SK-N-SH (cell line): ENCODE measurements at regions not wholly inside any gene's neighbourhood (a gene's known extent, or its start where the extent isn't known, plus 50 kb on each side); places are given as distances from the start of the nearest gene placed in this dataset.

Experiments
- CTCF ChIA-PET: fragments of 300-600, 350-600 bp; formaldehyde crosslinking; extraction: SDS; loops from one replicate; lab custom pipeline; 2021; lab: Yijun Ruan, JAX
- POLR2A ChIA-PET: fragments of 350-600 bp; sonication (Branson Sonifier 250); formaldehyde crosslinking; extraction: SDS; loops from one replicate; lab custom pipeline; 2020; ENCODE audit warnings: antibody characterized with exemption, inconsistent platforms; lab: Yijun Ruan, JAX
- DNase-seq: peaks from one replicate; pipeline ENCODE4 v3.0.0; 2012
- H2AFZ ChIP-seq: fragments of 200-600 bp; sonication (generic); 2 replicates; pipeline ENCODE4 v1.8.1; 2016; ENCODE audit warnings: antibody characterized with exemption, mild to moderate bottlenecking, low read depth
- H3F3A ChIP-seq: fragments of 200-600 bp; sonication (generic); replicated peaks from 2 replicates; pipeline ENCODE3; 2016; ENCODE audit warnings: antibody characterized with exemption, mild to moderate bottlenecking; ENCODE audit not compliant: insufficient read depth
- H3K27ac ChIP-seq, 2 experiments: fragments of 200-500 bp in 1 of 2; fragments of 200-600 bp in 1 of 2; sonication (Bioruptor generic) in 1 of 2; sonication (generic), shearing (Covaris generic) in 1 of 2; 2 replicates each; pipeline versions ENCODE4 v1.5.1 to v1.6.1; 2014 to 2016; ENCODE audit warnings: low read depth in 2 of 2, inconsistent platforms in 1 of 2, low read length in 1 of 2, mild to moderate bottlenecking in 1 of 2, mixed read lengths in 1 of 2
- H3K27me3 ChIP-seq: fragments of 200-600 bp; sonication (generic), shearing (Covaris generic); 2 replicates; pipeline ENCODE4 v1.6.1; 2016; ENCODE audit warnings: mixed run types; ENCODE audit not compliant: insufficient read depth
- H3K36me3 ChIP-seq, 2 experiments: fragments of 200-500 bp in 1 of 2; fragments of 200-600 bp in 1 of 2; sonication (Bioruptor generic) in 1 of 2; sonication (generic) in 1 of 2; replicated peaks in 1 of 2; 2 replicates each; pipeline versions ENCODE3 to v1.5.1; 2014 to 2016; ENCODE audit warnings: low read length in 1 of 2, mild to moderate bottlenecking in 1 of 2; ENCODE audit not compliant: insufficient read depth in 2 of 2, control insufficient read depth in 1 of 2
- H3K4me1 ChIP-seq, 2 experiments: fragments of 200-500 bp in 1 of 2; fragments of 200-600 bp in 1 of 2; sonication (Bioruptor generic) in 1 of 2; sonication (generic), shearing (Covaris generic) in 1 of 2; 2 replicates each; pipeline versions ENCODE4 v1.5.1 to v1.6.1; 2014 to 2016; ENCODE audit warnings: low read depth in 1 of 2, low read length in 1 of 2, mixed run types in 1 of 2; ENCODE audit not compliant: insufficient read depth in 2 of 2, control insufficient read depth in 1 of 2
- H3K4me2 ChIP-seq: fragments of 200-600 bp; sonication (generic), shearing (Covaris generic); 2 replicates; pipeline ENCODE4 v1.6.1; 2017; ENCODE audit warnings: mixed run types
- H3K4me3 ChIP-seq, 2 experiments: fragments of 200-500 bp in 1 of 2; fragments of 200-600 bp in 1 of 2; sonication (Bioruptor generic) in 1 of 2; sonication (generic), shearing (Covaris generic) in 1 of 2; 2 replicates each; pipeline versions ENCODE4 v1.5.1 to v1.8.1; 2014 to 2016; ENCODE audit warnings: low read depth in 2 of 2, inconsistent platforms in 1 of 2, low read length in 1 of 2, mild to moderate bottlenecking in 1 of 2, mixed read lengths in 1 of 2, moderate library complexity in 1 of 2
- H3K79me2 ChIP-seq: fragments of 200-600 bp; sonication (generic); 2 replicates; pipeline ENCODE4 v1.8.1; 2017; ENCODE audit warnings: mild to moderate bottlenecking; ENCODE audit not compliant: insufficient read depth
- H3K9ac ChIP-seq: fragments of 200-600 bp; sonication (generic); 2 replicates; pipeline ENCODE4 v1.6.1; 2017; ENCODE audit warnings: mixed run types
- H3K9me2 ChIP-seq: fragments of 200-600 bp; sonication (generic); 2 replicates; pipeline ENCODE4 v1.6.1; 2017; ENCODE audit warnings: mixed run types
- H3K9me3 ChIP-seq: fragments of 200-600 bp; sonication (generic); 2 replicates; pipeline ENCODE4 v1.6.1; 2017; ENCODE audit warnings: mixed run types, mild to moderate bottlenecking, moderate library complexity
- H4K20me1 ChIP-seq: fragments of 200-600 bp; sonication (generic); 2 replicates; pipeline ENCODE4 v1.6.1; 2017; ENCODE audit warnings: mild to moderate bottlenecking, mixed run types; ENCODE audit not compliant: insufficient read depth
- CTCF ChIP-seq: fragments of 200-600 bp; sonication (generic); IDR thresholded peaks from 2 replicates; pipeline ENCODE4 v1.6.1; 2017; ENCODE audit warnings: antibody characterized with exemption, mild to moderate bottlenecking, moderate library complexity
- GABPA ChIP-seq: IDR thresholded peaks from 2 replicates; pipeline ENCODE4 v1.4.0; 2012; ENCODE audit warnings: low read depth, mild to moderate bottlenecking
- GATA2 ChIP-seq: sonication (generic); formaldehyde crosslinking; IDR thresholded peaks from 2 replicates; pipeline ENCODE4 v1.5.0; 2020; ENCODE audit warnings: mild to moderate bottlenecking, missing genetic modification reagents
- MEF2A ChIP-seq: IDR thresholded peaks from 2 replicates; pipeline ENCODE4 v1.4.0; 2012; ENCODE audit warnings: low read depth, borderline replicate concordance
- MXI1 ChIP-seq: IDR thresholded peaks from 2 replicates; pipeline ENCODE4 v1.6.1; 2012; ENCODE audit warnings: mild to moderate bottlenecking, low read depth, low read length, improper control_type of control experiment
- RAD21 ChIP-seq: IDR thresholded peaks from 2 replicates; pipeline ENCODE4 v1.6.1; 2012; ENCODE audit warnings: mild to moderate bottlenecking, low read length
- SIN3A ChIP-seq: IDR thresholded peaks from 2 replicates; pipeline ENCODE4 v1.6.1; 2012; ENCODE audit warnings: low read depth, mild to moderate bottlenecking, low read length, moderate library complexity, borderline replicate concordance
- SMC3 ChIP-seq: IDR thresholded peaks from 2 replicates; pipeline ENCODE4 v1.6.1; 2012; ENCODE audit warnings: low read depth, low read length, improper control_type of control experiment
- USF2 ChIP-seq: fragments of 150-350 bp; IDR thresholded peaks from 2 replicates; pipeline ENCODE4 v1.6.1; 2017; ENCODE audit warnings: antibody characterized with exemption, low read length, low read depth, borderline replicate concordance
- YY1 ChIP-seq: IDR thresholded peaks from 2 replicates; pipeline ENCODE4 v1.4.0; 2012; ENCODE audit warnings: low read depth, mild to moderate bottlenecking
- WGBS: methylation state at CpG from one replicate; pipeline ENCODE4 v1.1.6; 2017; ENCODE audit warnings: low lambda C conversion rate; 5-methylcytosine and 5-hydroxymethylcytosine counted together
- TF ChIP-seq, protein P1 (sequence below): IDR thresholded peaks from 2 replicates; pipeline ENCODE4 v1.6.1; 2012; ENCODE audit warnings: mild to moderate bottlenecking, low read depth, low read length, moderate library complexity
- TF ChIP-seq, protein P2 (sequence below): IDR thresholded peaks from 2 replicates; pipeline ENCODE4 v1.4.0; 2012; ENCODE audit warnings: low read depth

- Histone ChIP-seq H3K27ac (no peak overlapping the region), H3F3A (no peaks in the 10 kb centered on the region), H3K9me3 (no peaks in the 10 kb centered on the region), H3K9ac (no peak overlapping the region), H3K9me2 (no peaks in the 10 kb centered on the region), H3K27me3 (no peaks in the 10 kb centered on the region), H4K20me1 (no peaks in the 10 kb centered on the region), H3K79me2 (no peaks in the 10 kb centered on the region), H2AFZ (no peak overlapping the region), H3K36me3 (no peaks in the 10 kb centered on the region), H3K4me2 (no peak overlapping the region), H3K4me1 (no peaks in the 10 kb centered on the region; a peak in 1 of 4 replicates), H3K4me3 (no peak overlapping the region)
- 44% methylated on average over 2 of the region's 2 CpGs for WGBS
- POLR2A ChIA-PET = no interaction called here
- CTCF ChIA-PET = no interaction called here
- no peak for DNase-seq
- no peak for TF ChIP-seq SIN3A
- TF ChIP-seq, all 33 proteins: peak for 0
These were observed 94.0 kb downstream of the SLC10A2 start for GRCh38 chr13:102972191-102972590.

DNA sequence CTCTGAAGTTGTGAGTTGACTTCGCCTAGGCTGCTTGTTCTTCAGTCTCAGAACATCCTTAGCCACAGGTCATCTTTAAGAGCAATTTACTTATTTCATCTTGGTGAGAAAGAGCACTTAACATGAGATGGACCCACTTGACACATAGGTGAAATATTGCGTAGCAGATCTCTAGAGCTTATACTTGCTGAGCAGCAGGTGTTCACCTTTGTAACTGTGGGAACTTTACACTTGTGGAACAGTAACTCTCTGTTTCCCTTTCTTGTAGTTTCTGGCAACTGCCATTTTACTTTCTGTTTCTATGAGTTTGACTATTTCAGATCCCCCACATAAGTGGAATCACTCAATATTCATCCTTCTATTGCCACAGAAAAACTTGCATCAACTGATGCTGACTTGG, 95.7 kb downstream of the SLC10A2 start:
- Histone ChIP-seq H3K4me1 (no peaks in the 10 kb centered on the region; a peak in 1 of 4 replicates), H3K27me3 (no peaks in the 10 kb centered on the region), H3K9ac (no peak overlapping the region), H3K27ac (no peak overlapping the region), H3K4me2 (no peak overlapping the region), H4K20me1 (no peaks in the 10 kb centered on the region), H3K36me3 (no peaks in the 10 kb centered on the region), H3K9me3 (no peaks in the 10 kb centered on the region), H3K79me2 (no peaks in the 10 kb centered on the region), H2AFZ (no peak overlapping the region), H3K9me2 (no peaks in the 10 kb centered on the region), H3F3A (no peaks in the 10 kb centered on the region), H3K4me3 (no peak overlapping the region)
- ChIA-PET CTCF (interaction anchor here (0.6 to 1.2 kb wide), 2 partner anchors 23 to 125 kb away, joined by 3 read pairs; partner anchors contain the start of gene ERCC5), POLR2A (no interaction called here)
- TF ChIP-seq YY1 = no peak
- TF ChIP-seq GATA2 (CRISPR knock-in tag) = no peak
- DNase-seq = no peak
- 49% methylated on average over 2 of the region's 2 CpGs for WGBS

DNA sequence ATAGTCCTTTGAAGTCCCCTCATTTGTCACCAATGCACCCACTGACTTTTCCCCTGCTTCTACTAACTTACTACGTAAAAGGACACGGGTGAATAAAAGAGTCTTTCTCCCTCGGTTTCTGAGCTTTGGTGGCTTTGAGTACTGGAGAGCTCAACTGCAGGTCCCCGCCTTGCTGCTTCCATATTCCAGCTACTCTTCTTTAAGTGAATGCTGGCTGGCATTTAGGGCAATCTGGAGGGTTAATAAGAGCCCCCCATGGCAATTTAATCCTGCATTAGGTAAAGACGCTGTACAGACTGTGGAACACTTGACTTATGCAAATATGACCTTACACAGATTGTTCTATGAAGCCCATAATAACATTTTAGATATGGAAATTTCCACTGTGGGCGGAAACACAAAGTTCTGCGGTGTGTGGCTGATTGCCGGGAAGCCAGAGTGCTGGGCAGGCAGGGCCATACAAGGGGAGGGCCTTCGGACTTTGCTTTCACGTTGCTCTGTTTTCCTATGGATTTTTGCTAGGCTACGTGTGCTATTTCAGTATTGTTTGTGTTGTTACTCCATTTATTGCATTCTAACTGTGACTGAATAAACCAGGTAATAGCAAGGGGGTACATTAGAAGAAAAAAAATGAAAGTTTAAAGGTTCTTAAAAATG, 97.5 kb downstream of the SLC10A2 start:
- no peak overlapping the region for H3K9ac ChIP-seq
- H3K9me2 ChIP-seq = no peaks in the 10 kb centered on the region
- DNase-seq = no peak
- POLR2A ChIA-PET = no interaction called here
- H3K4me2 ChIP-seq = no peak overlapping the region
- CTCF ChIA-PET = interaction anchor here (1.3 kb wide), 1 partner anchor 10 kb away, joined by 3 read pairs; no protein-coding TSS in a partner anchor
- no peak overlapping the region for H2AFZ ChIP-seq
- no peaks in the 10 kb centered on the region for H3K27me3 ChIP-seq
- no peaks in the 10 kb centered on the region for H3F3A ChIP-seq
- H3K27ac ChIP-seq = no peak overlapping the region
- no peak overlapping the region for H3K4me3 ChIP-seq
- H3K36me3 ChIP-seq = no peaks in the 10 kb centered on the region
- H3K9me3 ChIP-seq = no peaks in the 10 kb centered on the region
- H3K4me1 ChIP-seq = no peaks in the 10 kb centered on the region
- no peaks in the 10 kb centered on the region for H4K20me1 ChIP-seq
- H3K79me2 ChIP-seq = no peaks in the 10 kb centered on the region
- 43% methylated on average over 11 of the region's 11 CpGs for WGBS
- no peak for TF ChIP-seq MXI1
- no peak for TF ChIP-seq MEF2A
- TF ChIP-seq GABPA = no peak
- TF ChIP-seq, protein P1, sequence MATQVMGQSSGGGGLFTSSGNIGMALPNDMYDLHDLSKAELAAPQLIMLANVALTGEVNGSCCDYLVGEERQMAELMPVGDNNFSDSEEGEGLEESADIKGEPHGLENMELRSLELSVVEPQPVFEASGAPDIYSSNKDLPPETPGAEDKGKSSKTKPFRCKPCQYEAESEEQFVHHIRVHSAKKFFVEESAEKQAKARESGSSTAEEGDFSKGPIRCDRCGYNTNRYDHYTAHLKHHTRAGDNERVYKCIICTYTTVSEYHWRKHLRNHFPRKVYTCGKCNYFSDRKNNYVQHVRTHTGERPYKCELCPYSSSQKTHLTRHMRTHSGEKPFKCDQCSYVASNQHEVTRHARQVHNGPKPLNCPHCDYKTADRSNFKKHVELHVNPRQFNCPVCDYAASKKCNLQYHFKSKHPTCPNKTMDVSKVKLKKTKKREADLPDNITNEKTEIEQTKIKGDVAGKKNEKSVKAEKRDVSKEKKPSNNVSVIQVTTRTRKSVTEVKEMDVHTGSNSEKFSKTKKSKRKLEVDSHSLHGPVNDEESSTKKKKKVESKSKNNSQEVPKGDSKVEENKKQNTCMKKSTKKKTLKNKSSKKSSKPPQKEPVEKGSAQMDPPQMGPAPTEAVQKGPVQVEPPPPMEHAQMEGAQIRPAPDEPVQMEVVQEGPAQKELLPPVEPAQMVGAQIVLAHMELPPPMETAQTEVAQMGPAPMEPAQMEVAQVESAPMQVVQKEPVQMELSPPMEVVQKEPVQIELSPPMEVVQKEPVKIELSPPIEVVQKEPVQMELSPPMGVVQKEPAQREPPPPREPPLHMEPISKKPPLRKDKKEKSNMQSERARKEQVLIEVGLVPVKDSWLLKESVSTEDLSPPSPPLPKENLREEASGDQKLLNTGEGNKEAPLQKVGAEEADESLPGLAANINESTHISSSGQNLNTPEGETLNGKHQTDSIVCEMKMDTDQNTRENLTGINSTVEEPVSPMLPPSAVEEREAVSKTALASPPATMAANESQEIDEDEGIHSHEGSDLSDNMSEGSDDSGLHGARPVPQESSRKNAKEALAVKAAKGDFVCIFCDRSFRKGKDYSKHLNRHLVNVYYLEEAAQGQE = no peak
- TF ChIP-seq SMC3 = no peak
- TF ChIP-seq CTCF = no peak
- no peak for TF ChIP-seq RAD21
- TF ChIP-seq, protein P2, sequence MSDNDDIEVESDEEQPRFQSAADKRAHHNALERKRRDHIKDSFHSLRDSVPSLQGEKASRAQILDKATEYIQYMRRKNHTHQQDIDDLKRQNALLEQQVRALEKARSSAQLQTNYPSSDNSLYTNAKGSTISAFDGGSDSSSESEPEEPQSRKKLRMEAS = no peak
- TF ChIP-seq USF2 = no peak
